ENCODE measurements at regions not wholly inside any gene's neighbourhood (a gene's known extent, or its start where the extent isn't known, plus 50 kb on each side); places are given as distances from the start of the nearest gene placed in this dataset.

GRCh38 chr13:97564956-97565355 lies 131.0 kb downstream of the RAP2A start:
- DNase-seq, result no peak

- no peak for DNase-seq
Measured at GRCh38 chr13:97565906-97566305, 131.9 kb downstream of the RAP2A start.

- DNase-seq, result no peak
Measured at GRCh38 chr13:97566907-97567306, 132.9 kb downstream of the RAP2A start.

GRCh38 chr13:97567510-97568243 lies 133.7 kb downstream of the RAP2A start:
- peak; percentile 39 to 49 (median 47) for DNase-seq

DNA sequence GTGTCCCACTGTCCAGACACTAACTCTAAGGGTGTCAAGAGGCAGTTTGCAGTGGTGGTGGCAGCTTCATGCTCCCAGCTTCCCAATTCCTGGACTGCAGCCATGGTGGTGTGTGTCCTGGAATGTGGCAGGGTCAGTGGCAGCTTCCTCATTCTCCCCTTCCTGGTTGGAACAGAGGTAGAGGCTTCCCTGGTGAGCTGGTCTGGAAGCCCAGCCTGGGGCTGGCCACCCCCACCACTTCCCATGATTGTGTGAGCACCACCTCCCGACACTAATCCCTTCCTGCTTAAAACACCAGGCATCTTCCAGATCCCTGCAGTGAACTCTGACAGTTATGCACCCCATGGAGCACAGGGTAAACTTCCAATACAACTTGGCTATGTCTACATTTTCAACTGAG lies 134.9 kb downstream of the RAP2A start:
- no peak for DNase-seq

GRCh38 chr13:97569841-97570240 lies 135.9 kb downstream of the RAP2A start:
- no peak for DNase-seq

DNA sequence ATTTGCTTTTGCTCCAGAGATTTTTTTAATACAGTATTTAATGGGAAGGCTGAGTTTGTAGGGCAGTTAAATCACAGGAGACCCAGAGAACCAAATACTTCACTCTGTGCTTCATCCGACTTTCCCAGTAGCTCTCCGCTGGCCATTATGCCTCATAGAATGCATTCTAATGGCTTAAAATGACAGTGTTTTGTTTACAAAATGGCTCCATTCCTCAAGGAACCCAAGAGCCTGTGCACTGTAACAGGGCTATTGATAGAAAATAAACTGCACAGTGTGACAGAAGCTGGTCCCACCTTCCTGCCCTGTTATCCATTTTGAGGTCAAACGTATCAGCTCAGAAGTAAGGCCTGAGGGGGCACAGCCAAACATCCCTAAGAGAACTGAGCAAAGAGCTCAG lies 136.5 kb downstream of the RAP2A start:
- DNase-seq, result no peak

GRCh38 chr13:97573011-97573410 lies 139.0 kb downstream of the RAP2A start:
- no peak for DNase-seq

DNA sequence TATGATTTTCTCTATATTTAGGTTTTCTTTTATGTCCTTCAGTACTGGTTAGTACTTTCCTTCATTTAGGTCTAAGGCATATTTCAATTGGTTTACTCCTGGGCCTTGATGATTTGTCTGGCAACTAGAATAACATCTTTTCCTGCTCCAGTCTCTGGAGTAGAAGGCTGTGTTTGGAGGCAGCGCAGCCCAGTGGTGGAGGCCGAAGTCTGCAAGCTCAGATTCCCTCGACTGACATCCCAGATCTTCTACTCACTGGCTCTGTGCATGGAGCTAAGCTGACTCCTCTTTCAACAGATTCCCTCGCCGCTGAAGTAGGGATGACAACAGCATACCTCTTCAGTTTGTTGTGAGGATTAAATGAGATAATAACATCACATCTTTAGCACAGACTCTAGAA lies 141.0 kb downstream of the RAP2A start:
- peak; percentile 21 to 43 (median 25) for DNase-seq

DNA sequence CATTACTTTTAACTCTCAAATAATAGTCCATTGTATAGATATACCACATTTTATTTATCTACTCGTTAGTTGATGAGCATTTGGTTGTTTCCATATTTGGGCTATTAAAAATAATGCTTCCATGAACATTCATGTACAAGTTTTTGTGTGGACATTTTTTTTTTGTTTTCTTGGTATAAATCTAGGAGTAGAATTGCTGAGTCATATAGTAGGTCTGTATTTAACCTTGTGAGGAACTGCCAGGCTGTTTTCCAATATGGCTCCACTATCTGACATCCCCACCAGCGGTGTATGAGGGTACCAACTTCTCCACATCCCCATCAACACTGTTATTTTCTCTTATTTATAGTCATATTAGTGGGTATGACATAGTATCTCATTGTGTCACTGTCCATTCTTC lies 143.1 kb downstream of the RAP2A start:
- DNase-seq, result no peak

DNA sequence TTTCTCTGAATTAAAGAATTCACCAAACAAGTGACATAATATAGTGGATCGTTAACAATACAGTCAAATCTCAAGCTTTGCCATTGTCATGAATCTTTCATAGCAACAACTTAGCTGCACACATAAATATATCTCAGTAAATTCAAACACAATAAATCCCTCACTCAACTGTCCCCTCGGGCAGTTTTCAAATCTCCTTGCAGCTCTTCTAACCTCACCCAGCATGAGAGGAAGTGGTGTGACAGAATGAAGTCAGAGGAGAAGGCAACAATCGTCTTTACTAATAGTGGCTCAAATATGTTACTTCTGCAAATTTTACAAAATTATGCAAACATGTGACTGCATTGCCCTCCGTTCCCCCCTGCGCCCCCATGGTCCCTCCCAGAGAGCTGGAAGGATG lies 148.2 kb downstream of the RAP2A start:
- peak; percentile 12 to 43 (median 29) for DNase-seq

- DNase-seq, result no peak
Measured at GRCh38 chr13:97583907-97584497, 150.0 kb downstream of the RAP2A start.

- no peak for DNase-seq
Measured at GRCh38 chr13:97586941-97587340, 153.0 kb downstream of the RAP2A start.

DNA sequence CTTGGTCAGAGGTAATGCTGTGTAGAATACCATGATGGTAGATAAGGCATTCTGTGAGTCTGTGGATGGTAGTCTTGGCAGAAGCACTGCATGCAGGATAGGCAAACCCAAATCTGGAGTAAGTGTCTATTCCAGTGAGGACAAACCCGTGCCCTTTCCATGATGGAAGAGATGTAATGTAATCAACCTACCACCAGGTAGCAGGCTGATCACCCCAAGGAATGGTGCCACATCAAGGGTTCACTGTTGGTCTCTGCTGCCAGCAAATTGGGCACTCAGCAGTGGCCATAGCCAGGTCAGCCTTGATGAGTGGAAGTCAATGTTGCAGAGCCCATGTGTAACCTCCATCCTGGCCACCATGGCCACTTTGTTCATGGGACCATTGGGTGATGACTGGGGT lies 155.0 kb downstream of the RAP2A start:
- DNase-seq, result no peak

DNA sequence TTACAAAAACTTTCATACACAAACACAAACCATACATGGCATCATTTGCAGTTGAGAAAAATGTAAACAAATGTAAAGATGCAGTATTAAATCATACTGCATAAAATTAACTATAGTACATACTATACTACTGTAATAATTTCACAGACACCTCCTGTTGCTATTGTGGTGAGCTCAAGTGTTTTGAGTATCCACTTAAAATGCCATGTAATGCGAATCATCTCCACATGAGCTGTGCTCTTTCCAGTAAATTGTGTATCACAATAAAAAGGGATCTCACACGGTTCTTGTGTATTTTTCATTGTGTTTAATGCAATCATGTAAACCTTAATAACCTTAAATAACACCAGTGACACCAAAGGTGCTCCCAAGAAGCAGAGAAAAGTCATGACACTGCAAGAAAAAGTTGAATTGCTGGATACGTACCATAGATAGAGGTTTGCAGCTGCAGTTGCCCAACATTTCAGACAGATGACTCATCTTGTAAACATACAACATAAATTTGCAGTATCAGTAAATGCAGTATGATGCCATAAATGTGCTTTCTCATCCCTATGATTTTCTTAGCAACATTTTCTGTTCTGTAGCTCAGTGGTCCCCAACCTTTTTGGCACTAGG lies 166.6 kb downstream of the RAP2A start:
- no peak for DNase-seq

- DNase-seq, result no peak
Measured at GRCh38 chr13:97615266-97615665, 181.3 kb downstream of the RAP2A start.

- no peak for DNase-seq
Measured at GRCh38 chr13:97616385-97616784, 182.4 kb downstream of the RAP2A start.

- no peak for DNase-seq
Measured at GRCh38 chr13:97621025-97621424, 187.1 kb downstream of the RAP2A start.

DNA sequence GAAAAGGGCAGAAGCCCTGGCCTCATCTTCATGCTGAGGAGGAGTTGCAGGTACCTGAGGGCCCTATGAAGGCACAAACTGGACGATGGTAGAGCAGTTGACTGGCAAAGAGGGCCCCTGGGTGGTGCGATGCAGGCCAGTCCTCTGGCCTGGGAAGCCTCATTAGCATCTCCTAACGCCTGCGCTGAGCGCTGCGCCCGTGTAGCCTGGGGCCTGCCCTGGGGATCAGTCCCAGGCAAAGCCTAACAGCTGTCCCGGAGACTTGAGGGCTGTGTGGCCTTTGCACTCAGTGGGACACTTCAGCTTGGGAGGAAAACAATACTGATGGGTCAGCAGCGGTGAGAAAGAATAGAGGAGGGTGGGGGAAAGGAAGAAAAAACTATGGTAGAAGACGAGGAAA lies 187.7 kb downstream of the RAP2A start:
- no peak for DNase-seq

DNA sequence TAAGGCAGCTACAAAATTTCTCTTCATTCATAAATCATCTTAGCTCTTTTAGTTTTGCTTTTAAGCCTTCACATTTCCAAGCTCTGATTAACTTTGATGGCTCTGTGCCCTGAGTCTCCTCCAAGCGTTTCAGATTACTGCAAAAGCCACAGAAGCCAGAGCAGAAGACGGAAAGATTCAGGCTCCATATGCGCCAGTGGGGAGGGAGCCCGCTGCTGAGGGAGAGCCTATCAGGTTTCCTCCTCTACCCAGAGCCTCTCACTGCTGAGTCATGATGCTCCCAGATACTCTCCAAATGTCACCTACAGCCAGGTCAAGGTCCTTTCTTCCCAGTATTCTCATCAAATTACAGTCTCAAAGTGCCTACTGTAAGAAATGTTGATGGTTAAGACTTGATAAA lies 193.6 kb downstream of the RAP2A start:
- no peak for DNase-seq

GRCh38 chr13:97629601-97630272 lies 195.8 kb downstream of the RAP2A start:
- DNase-seq, result no peak

GRCh38 chr13:97630725-97631124 lies 196.8 kb downstream of the RAP2A start:
- DNase-seq, result no peak

GRCh38 chr13:97631158-97631557 lies 197.2 kb downstream of the RAP2A start:
- no peak for DNase-seq

- no peak for DNase-seq
Measured at GRCh38 chr13:97639236-97639635, 205.3 kb downstream of the RAP2A start.

Data from suppressor macrophage treated with lipopolysaccharide for 1 hour (primary cell).